ENCODE measurements at regions not wholly inside any gene's neighbourhood (a gene's known extent, or its start where the extent isn't known, plus 50 kb on each side); places are given as distances from the start of the nearest gene placed in this dataset.

DNA sequence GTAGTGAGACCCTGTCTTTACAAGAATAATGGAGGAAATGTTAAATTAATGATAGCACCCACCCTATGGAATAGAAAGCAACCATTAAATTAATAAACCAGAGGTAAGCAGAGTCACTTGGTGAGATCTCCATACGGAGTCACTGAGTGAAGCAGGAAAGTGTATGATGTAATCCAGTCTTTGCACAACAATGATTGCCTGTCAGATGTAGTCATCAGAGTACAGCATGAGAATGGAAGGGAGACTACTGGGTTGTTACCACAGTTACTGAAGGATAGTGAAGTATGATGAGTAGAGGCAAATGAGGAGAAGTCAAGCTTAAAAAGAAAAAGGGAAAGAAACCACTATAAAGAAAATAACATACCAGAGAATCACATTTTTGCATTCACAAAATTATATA is 371.9 kb upstream of the SHH start:
- H3K9me2 ChIP-seq (replicated peaks; ENCODE audit: insufficient read depth, low read length), result no peaks in the 10 kb centered on the region
- H3K79me2 ChIP-seq (ENCODE audit: insufficient read depth, low read length), result no peaks in the 10 kb centered on the region
- H3K36me3 ChIP-seq (ENCODE audit: low read length), result no peaks in the 10 kb centered on the region
- H3K4me3 ChIP-seq (ENCODE audit: insufficient read depth, low read length, poor library complexity, severe bottlenecking), result no peak overlapping the region
- TF ChIP-seq, protein P1, sequence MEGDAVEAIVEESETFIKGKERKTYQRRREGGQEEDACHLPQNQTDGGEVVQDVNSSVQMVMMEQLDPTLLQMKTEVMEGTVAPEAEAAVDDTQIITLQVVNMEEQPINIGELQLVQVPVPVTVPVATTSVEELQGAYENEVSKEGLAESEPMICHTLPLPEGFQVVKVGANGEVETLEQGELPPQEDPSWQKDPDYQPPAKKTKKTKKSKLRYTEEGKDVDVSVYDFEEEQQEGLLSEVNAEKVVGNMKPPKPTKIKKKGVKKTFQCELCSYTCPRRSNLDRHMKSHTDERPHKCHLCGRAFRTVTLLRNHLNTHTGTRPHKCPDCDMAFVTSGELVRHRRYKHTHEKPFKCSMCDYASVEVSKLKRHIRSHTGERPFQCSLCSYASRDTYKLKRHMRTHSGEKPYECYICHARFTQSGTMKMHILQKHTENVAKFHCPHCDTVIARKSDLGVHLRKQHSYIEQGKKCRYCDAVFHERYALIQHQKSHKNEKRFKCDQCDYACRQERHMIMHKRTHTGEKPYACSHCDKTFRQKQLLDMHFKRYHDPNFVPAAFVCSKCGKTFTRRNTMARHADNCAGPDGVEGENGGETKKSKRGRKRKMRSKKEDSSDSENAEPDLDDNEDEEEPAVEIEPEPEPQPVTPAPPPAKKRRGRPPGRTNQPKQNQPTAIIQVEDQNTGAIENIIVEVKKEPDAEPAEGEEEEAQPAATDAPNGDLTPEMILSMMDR (IDR thresholded peaks at IDR 0.05; ENCODE audit: insufficient read depth, low read length, poor library complexity, severe bottlenecking), result no peak
- no peak for TF ChIP-seq EZH2phosphoT487 (conservative IDR thresholded peaks at IDR 0.05; ENCODE audit: low read length)
- H3F3A ChIP-seq (ENCODE audit: insufficient read depth), result no peaks in the 10 kb centered on the region
- H3K9me3 ChIP-seq (ENCODE audit: insufficient read depth, low read length), result no peaks in the 10 kb centered on the region
- no peak overlapping the region for H3K4me2 ChIP-seq (ENCODE audit: low read depth, low read length, poor library complexity, severe bottlenecking)
- H3K9ac ChIP-seq (ENCODE audit: low read length), result no peak overlapping the region
- no peak overlapping the region for H3K27ac ChIP-seq (ENCODE audit: low read depth, low read length)
- H3K27me3 ChIP-seq (ENCODE audit: low read length), result no peaks in the 10 kb centered on the region
- no peaks in the 10 kb centered on the region for H4K20me1 ChIP-seq (ENCODE audit: low read depth, low read length)
- H2AFZ ChIP-seq (ENCODE audit: low read depth, low read length, severe bottlenecking), result no peak overlapping the region

DNA sequence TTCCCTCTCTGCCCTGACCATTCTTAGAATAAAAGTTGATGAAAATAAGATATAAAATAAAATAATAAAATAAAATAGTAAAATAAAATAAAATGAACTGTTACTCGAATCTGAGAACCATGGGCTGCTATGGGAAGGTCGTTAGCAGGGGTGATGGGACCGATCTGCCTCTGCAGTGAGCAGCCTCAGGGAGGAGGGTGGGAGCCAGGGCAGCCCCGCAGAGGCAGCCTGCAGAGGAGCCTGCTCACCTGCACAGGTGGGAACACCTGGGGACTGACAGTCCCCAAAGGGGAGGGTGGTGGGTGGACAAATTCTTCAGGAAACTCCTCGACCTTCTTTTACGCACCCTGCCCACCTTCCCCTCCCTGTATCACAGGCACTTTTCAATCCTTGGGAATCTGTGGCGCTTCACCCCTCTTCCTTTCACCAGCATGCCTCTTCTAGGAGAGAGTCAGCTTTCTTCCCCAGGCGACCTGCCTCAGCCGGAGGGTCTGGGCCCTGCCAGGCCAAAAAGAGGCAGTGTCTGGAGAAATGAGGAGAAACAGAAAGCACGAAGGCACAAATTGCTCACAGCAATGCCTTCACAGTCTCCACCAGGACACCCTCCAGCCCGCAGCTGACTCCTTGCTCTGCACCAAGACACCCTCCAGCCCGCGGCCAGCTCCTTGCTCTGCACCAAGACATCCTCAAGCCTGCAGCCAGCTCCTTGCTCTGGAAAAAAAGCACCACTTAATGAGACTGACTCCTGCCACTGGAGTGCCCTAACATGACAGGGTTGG is 368.4 kb upstream of the SHH start:
- H3K4me2 ChIP-seq (ENCODE audit: low read depth, low read length, poor library complexity, severe bottlenecking), result no peak overlapping the region
- no peak overlapping the region for H3K9ac ChIP-seq (ENCODE audit: low read length)
- H2AFZ ChIP-seq (ENCODE audit: low read depth, low read length, severe bottlenecking), result no peak overlapping the region
- no peaks in the 10 kb centered on the region for H3K79me2 ChIP-seq (ENCODE audit: insufficient read depth, low read length)
- H4K20me1 ChIP-seq (ENCODE audit: low read depth, low read length), result no peaks in the 10 kb centered on the region
- H3K27ac ChIP-seq (ENCODE audit: low read depth, low read length), result no peak overlapping the region
- TF ChIP-seq, protein P1 (IDR thresholded peaks at IDR 0.05; ENCODE audit: insufficient read depth, low read length, poor library complexity, severe bottlenecking), result no peak
- TF ChIP-seq EZH2phosphoT487 (conservative IDR thresholded peaks at IDR 0.05; ENCODE audit: low read length), result no peak
- H3K36me3 ChIP-seq (ENCODE audit: low read length), result no peaks in the 10 kb centered on the region
- H3K4me3 ChIP-seq (ENCODE audit: insufficient read depth, low read length, poor library complexity, severe bottlenecking), result no peak overlapping the region
- H3K9me2 ChIP-seq (replicated peaks; ENCODE audit: insufficient read depth, low read length), result no peaks in the 10 kb centered on the region
- no peaks in the 10 kb centered on the region for H3F3A ChIP-seq (ENCODE audit: insufficient read depth)
- H3K27me3 ChIP-seq (ENCODE audit: low read length), result no peaks in the 10 kb centered on the region
- no peaks in the 10 kb centered on the region for H3K9me3 ChIP-seq (ENCODE audit: insufficient read depth, low read length)

DNA sequence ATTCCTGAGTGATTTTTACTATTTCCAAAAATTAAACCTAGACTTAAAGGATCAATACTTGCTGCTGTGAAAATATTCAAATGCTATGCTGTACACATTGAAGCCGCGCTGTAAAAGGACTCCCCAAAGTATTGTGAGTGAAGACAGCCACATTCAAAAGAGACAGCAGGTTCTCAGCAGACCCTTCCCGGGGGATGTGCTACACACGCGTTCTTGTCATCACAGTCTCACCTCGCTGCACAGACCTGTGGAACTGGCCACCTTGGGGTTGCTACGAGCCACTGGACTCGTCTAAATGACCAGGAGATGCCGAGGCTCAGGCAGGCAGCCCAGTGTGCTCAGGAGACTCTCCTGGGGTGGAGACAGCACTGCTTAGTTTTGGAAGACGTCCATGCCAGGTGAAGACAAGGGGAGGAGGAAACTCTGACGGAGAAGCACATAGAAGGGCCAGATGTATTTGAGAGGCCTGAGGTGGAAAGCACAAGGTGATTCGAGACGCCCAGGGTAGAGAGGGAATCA is 367.7 kb upstream of the SHH start:
- Histone ChIP-seq H3K9me3 (ENCODE audit: insufficient read depth, low read length) (no peaks in the 10 kb centered on the region), H3K79me2 (ENCODE audit: insufficient read depth, low read length) (no peaks in the 10 kb centered on the region), H3F3A (ENCODE audit: insufficient read depth) (no peaks in the 10 kb centered on the region), H3K4me3 (ENCODE audit: insufficient read depth, low read length, poor library complexity, severe bottlenecking) (no peak overlapping the region), H3K4me2 (ENCODE audit: low read depth, low read length, poor library complexity, severe bottlenecking) (no peak overlapping the region), H3K27me3 (ENCODE audit: low read length) (no peaks in the 10 kb centered on the region), H3K9me2 (replicated peaks; ENCODE audit: insufficient read depth, low read length) (no peaks in the 10 kb centered on the region), H3K9ac (ENCODE audit: low read length) (no peak overlapping the region), H3K27ac (ENCODE audit: low read depth, low read length) (no peak overlapping the region), H3K36me3 (ENCODE audit: low read length) (no peaks in the 10 kb centered on the region), H4K20me1 (ENCODE audit: low read depth, low read length) (no peaks in the 10 kb centered on the region), H2AFZ (ENCODE audit: low read depth, low read length, severe bottlenecking) (no peak overlapping the region)
- TF ChIP-seq EZH2phosphoT487 (conservative IDR thresholded peaks at IDR 0.05; ENCODE audit: low read length), result no peak
- TF ChIP-seq, protein P1 (IDR thresholded peaks at IDR 0.05; ENCODE audit: insufficient read depth, low read length, poor library complexity, severe bottlenecking), result no peak
